ENCODE measurements at regions not wholly inside any gene's neighbourhood (a gene's known extent, or its start where the extent isn't known, plus 50 kb on each side); places are given as distances from the start of the nearest gene placed in this dataset.

GRCh38 chr3:159018341-159018740, 216.5 kb downstream of the MFSD1 start:
- DNase-seq (ENCODE audit: low read depth), result no peak
- no peak overlapping the region for H3K4me3 ChIP-seq (ENCODE audit: low read depth, low read length)
- TF ChIP-seq CTCF (IDR thresholded peaks at IDR 0.05; ENCODE audit: low read depth, low read length, missing control alignments), result no peak

GRCh38 chr3:159025733-159026132, 223.9 kb downstream of the MFSD1 start:
- no peak for TF ChIP-seq CTCF (IDR thresholded peaks at IDR 0.05; ENCODE audit: low read depth, low read length, missing control alignments)
- no peak for DNase-seq (ENCODE audit: low read depth)
- H3K4me3 ChIP-seq (ENCODE audit: low read depth, low read length), result no peak overlapping the region

- TF ChIP-seq CTCF (IDR thresholded peaks at IDR 0.05; ENCODE audit: low read depth, low read length, missing control alignments), result no peak
- H3K4me3 ChIP-seq (ENCODE audit: low read depth, low read length), result no peak overlapping the region
- DNase-seq (ENCODE audit: low read depth), result no peak
Observed at GRCh38 chr3:159026510-159026909, 224.7 kb downstream of the MFSD1 start.

GRCh38 chr3:159028706-159029105, 226.9 kb downstream of the MFSD1 start:
- no peak overlapping the region for H3K4me3 ChIP-seq (ENCODE audit: low read depth, low read length)
- DNase-seq (ENCODE audit: low read depth), result no peak
- no peak for TF ChIP-seq CTCF (IDR thresholded peaks at IDR 0.05; ENCODE audit: low read depth, low read length, missing control alignments)

- no peak for DNase-seq (ENCODE audit: low read depth)
- TF ChIP-seq CTCF (IDR thresholded peaks at IDR 0.05; ENCODE audit: low read depth, low read length, missing control alignments), result no peak
- H3K4me3 ChIP-seq (ENCODE audit: low read depth, low read length), result no peak overlapping the region
Observed at GRCh38 chr3:159029306-159030026, 227.6 kb downstream of the MFSD1 start.

GRCh38 chr3:159030138-159030670, 228.3 kb downstream of the MFSD1 start:
- DNase-seq (ENCODE audit: low read depth), result no peak
- no peak overlapping the region for H3K4me3 ChIP-seq (ENCODE audit: low read depth, low read length)
- TF ChIP-seq CTCF (IDR thresholded peaks at IDR 0.05; ENCODE audit: low read depth, low read length, missing control alignments), result no peak

Data from GM12864 (cell line).